ENCODE measurements at regions not wholly inside any gene's neighbourhood (a gene's known extent, or its start where the extent isn't known, plus 50 kb on each side); places are given as distances from the start of the nearest gene placed in this dataset.

DNA sequence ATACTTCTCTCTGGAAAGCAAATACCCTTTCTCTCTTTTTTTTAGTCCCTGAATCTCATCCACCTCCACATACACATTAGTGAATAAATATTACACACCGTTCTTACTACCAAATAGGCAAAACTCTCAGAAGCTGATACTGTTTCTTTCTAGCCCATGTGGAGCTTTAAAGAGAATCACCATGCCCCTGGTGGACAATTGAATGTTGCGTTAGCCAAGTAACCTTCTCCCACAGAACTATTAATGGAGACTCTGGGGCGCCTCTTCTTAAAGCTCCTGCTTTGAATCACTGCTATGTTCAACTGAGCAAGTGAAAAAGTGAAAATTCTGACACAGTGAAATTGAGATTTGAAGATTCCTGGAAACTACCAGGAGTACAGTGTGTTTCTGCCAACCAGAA, 522.8 kb upstream of the CDH7 start:
- H3K27me3 ChIP-seq (ENCODE audit: control insufficient read depth, low read length): no peaks in the 10 kb centered on the region
- no peak overlapping the region for H3K4me2 ChIP-seq (ENCODE audit: low read length)
- H3K9me3 ChIP-seq (ENCODE audit: control insufficient read depth, insufficient read depth, low read length): no peaks in the 10 kb centered on the region
- H3K27ac ChIP-seq (ENCODE audit: low read depth, low read length): no peak overlapping the region
- H3F3A ChIP-seq (ENCODE audit: control insufficient read depth, insufficient read depth): no peaks in the 10 kb centered on the region
- TF ChIP-seq EZH2phosphoT487 (IDR thresholded peaks at IDR 0.05; ENCODE audit: borderline replicate concordance, low read length): no peak
- TF ChIP-seq, protein P1, sequence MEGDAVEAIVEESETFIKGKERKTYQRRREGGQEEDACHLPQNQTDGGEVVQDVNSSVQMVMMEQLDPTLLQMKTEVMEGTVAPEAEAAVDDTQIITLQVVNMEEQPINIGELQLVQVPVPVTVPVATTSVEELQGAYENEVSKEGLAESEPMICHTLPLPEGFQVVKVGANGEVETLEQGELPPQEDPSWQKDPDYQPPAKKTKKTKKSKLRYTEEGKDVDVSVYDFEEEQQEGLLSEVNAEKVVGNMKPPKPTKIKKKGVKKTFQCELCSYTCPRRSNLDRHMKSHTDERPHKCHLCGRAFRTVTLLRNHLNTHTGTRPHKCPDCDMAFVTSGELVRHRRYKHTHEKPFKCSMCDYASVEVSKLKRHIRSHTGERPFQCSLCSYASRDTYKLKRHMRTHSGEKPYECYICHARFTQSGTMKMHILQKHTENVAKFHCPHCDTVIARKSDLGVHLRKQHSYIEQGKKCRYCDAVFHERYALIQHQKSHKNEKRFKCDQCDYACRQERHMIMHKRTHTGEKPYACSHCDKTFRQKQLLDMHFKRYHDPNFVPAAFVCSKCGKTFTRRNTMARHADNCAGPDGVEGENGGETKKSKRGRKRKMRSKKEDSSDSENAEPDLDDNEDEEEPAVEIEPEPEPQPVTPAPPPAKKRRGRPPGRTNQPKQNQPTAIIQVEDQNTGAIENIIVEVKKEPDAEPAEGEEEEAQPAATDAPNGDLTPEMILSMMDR (IDR thresholded peaks at IDR 0.05; ENCODE audit: low read depth, low read length, poor library complexity, severe bottlenecking): no peak
- no peaks in the 10 kb centered on the region for H4K20me1 ChIP-seq (ENCODE audit: control insufficient read depth, insufficient read depth, low read depth, low read length)
- H3K9me2 ChIP-seq (replicated peaks; ENCODE audit: control insufficient read depth, low read length): no peaks in the 10 kb centered on the region
- H3K36me3 ChIP-seq (ENCODE audit: control insufficient read depth, low read length): no peaks in the 10 kb centered on the region
- H3K4me3 ChIP-seq (ENCODE audit: low read length): no peak overlapping the region
- no peaks in the 10 kb centered on the region for H3K4me1 ChIP-seq (ENCODE audit: control insufficient read depth, low read length)
- H3K79me2 ChIP-seq (ENCODE audit: control insufficient read depth, low read length): no peaks in the 10 kb centered on the region

DNA sequence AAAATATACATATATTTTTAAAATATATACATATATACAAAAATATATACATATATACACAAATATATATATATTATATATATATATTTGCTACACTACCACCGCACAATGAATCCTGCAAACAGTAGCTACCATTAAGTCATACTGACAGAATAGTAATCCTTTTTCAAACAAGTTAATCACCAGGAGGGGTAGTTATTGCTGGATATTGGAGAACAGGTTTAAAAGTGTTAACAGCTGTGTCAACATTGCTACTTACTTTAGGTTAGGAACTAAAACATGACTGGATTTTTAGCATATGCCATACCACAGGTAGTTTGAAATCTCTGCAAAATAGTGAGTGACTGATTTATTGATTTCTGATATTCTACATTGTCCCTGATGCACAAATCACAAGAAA, 529.1 kb upstream of the CDH7 start:
- Histone ChIP-seq H3F3A (ENCODE audit: control insufficient read depth, insufficient read depth) (no peaks in the 10 kb centered on the region), H3K27me3 (ENCODE audit: control insufficient read depth, low read length) (no peaks in the 10 kb centered on the region), H3K27ac (ENCODE audit: low read depth, low read length) (no peak overlapping the region), H3K4me1 (ENCODE audit: control insufficient read depth, low read length) (no peaks in the 10 kb centered on the region), H3K9me3 (ENCODE audit: control insufficient read depth, insufficient read depth, low read length) (no peaks in the 10 kb centered on the region), H3K4me2 (ENCODE audit: low read length) (no peak overlapping the region), H3K79me2 (ENCODE audit: control insufficient read depth, low read length) (no peaks in the 10 kb centered on the region), H4K20me1 (ENCODE audit: control insufficient read depth, insufficient read depth, low read depth, low read length) (no peaks in the 10 kb centered on the region), H3K9me2 (replicated peaks; ENCODE audit: control insufficient read depth, low read length) (no peaks in the 10 kb centered on the region), H3K4me3 (ENCODE audit: low read length) (no peak overlapping the region), H3K36me3 (ENCODE audit: control insufficient read depth, low read length) (no peaks in the 10 kb centered on the region)
- TF ChIP-seq, protein P1 (IDR thresholded peaks at IDR 0.05; ENCODE audit: low read depth, low read length, poor library complexity, severe bottlenecking): no peak
- TF ChIP-seq EZH2phosphoT487 (IDR thresholded peaks at IDR 0.05; ENCODE audit: borderline replicate concordance, low read length): no peak

DNA sequence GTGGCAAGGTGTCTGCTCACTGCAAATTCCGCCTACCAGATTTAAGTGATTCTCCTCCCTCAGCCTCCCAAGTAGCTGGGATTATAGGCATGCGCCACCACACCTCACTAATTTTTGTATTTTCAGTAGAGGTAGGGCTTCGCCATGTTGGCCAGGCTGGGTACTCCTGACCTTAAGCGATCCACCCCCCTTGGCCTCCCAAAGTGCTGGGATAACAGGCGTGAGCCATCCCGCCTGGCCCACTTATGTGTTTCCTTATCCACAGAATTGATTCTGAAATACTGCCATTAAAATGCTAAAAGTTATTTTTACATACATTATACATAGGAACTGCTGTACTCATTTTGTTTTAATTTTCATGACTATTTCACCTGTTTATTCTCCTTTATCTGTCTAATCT, 529.7 kb upstream of the CDH7 start:
- no peak overlapping the region for H3K4me2 ChIP-seq (ENCODE audit: low read length)
- no peaks in the 10 kb centered on the region for H4K20me1 ChIP-seq (ENCODE audit: control insufficient read depth, insufficient read depth, low read depth, low read length)
- TF ChIP-seq, protein P1 (IDR thresholded peaks at IDR 0.05; ENCODE audit: low read depth, low read length, poor library complexity, severe bottlenecking): no peak
- TF ChIP-seq EZH2phosphoT487 (IDR thresholded peaks at IDR 0.05; ENCODE audit: borderline replicate concordance, low read length): no peak
- no peak overlapping the region for H3K27ac ChIP-seq (ENCODE audit: low read depth, low read length)
- no peaks in the 10 kb centered on the region for H3F3A ChIP-seq (ENCODE audit: control insufficient read depth, insufficient read depth)
- no peaks in the 10 kb centered on the region for H3K9me3 ChIP-seq (ENCODE audit: control insufficient read depth, insufficient read depth, low read length)
- H3K4me3 ChIP-seq (ENCODE audit: low read length): no peak overlapping the region
- no peaks in the 10 kb centered on the region for H3K9me2 ChIP-seq (replicated peaks; ENCODE audit: control insufficient read depth, low read length)
- H3K27me3 ChIP-seq (ENCODE audit: control insufficient read depth, low read length): no peaks in the 10 kb centered on the region
- H3K36me3 ChIP-seq (ENCODE audit: control insufficient read depth, low read length): no peaks in the 10 kb centered on the region
- no peaks in the 10 kb centered on the region for H3K4me1 ChIP-seq (ENCODE audit: control insufficient read depth, low read length)
- H3K79me2 ChIP-seq (ENCODE audit: control insufficient read depth, low read length): no peaks in the 10 kb centered on the region
